ENCODE measurements at regions not wholly inside any gene's neighbourhood (a gene's known extent, or its start where the extent isn't known, plus 50 kb on each side); places are given as distances from the start of the nearest gene placed in this dataset.

DNA sequence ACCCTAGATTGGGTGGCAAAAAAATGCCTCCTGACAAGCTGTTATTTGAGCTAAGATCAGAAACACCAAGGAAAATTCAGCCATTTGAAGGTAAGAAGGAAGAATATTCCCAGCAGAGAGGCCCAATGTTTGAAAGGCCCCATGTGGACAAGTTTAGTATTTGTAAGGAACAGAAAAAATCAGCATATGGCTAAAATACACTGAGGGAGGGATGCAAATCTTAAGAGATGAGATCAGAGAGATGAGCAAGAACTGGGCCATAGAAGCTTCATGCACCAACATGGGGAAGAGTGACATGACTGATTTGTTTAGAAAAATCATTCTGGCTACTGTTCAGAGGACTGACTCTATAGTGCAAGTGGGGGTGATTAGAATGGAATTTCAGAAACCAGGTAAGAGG lies 496.8 kb upstream of the SOX5 start:
- no peak for TF ChIP-seq GATA2 (IDR thresholded peaks at IDR 0.05; ENCODE audit: low read depth, low read length)
- TF ChIP-seq GATA3 (IDR thresholded peaks at IDR 0.05; ENCODE audit: low read depth, low read length): no peak

All from SH-SY5Y (cell line).